ENCODE measurements at regions not wholly inside any gene's neighbourhood (a gene's known extent, or its start where the extent isn't known, plus 50 kb on each side); places are given as distances from the start of the nearest gene placed in this dataset.

- in situ Hi-C loops (cut with MboI; ENCODE audit: low pct_unique_long_range_greater_than_20kb, low sequenced_read_pairs, unreplicated experiment): no loop called here
- no peak for DNase-seq (ENCODE audit: low spot score)
- no peak for TF ChIP-seq CTCF (IDR thresholded peaks at IDR 0.05; ENCODE audit: extremely low read depth, insufficient read depth, missing control alignments)
Observed at GRCh38 chr4:24443200-24443599, 141.2 kb downstream of the DHX15 start.

GRCh38 chr4:24440765-24441164 is 143.6 kb downstream of the DHX15 start:
- no peak for DNase-seq (ENCODE audit: low spot score)
- in situ Hi-C loops (cut with MboI; ENCODE audit: low pct_unique_long_range_greater_than_20kb, low sequenced_read_pairs, unreplicated experiment): no loop called here
- TF ChIP-seq CTCF (IDR thresholded peaks at IDR 0.05; ENCODE audit: extremely low read depth, insufficient read depth, missing control alignments): no peak

GRCh38 chr4:24434241-24434640 is 150.1 kb downstream of the DHX15 start:
- in situ Hi-C loops (cut with MboI; ENCODE audit: low pct_unique_long_range_greater_than_20kb, low sequenced_read_pairs, unreplicated experiment): no loop called here

GRCh38 chr4:24433515-24434214 is 150.7 kb downstream of the DHX15 start:
- no peak for DNase-seq (ENCODE audit: low spot score)
- in situ Hi-C loops (cut with MboI; ENCODE audit: low pct_unique_long_range_greater_than_20kb, low sequenced_read_pairs, unreplicated experiment): no loop called here
- no peak for TF ChIP-seq CTCF (IDR thresholded peaks at IDR 0.05; ENCODE audit: extremely low read depth, insufficient read depth, missing control alignments)

More at GRCh38 chr4:24434241-24434640, 150.1 kb downstream of the DHX15 start:
- TF ChIP-seq CTCF (IDR thresholded peaks at IDR 0.05; ENCODE audit: extremely low read depth, insufficient read depth, missing control alignments): no peak
- DNase-seq (ENCODE audit: low spot score): no peak

- DNase-seq (ENCODE audit: low spot score): no peak
- in situ Hi-C loops (cut with MboI; ENCODE audit: low pct_unique_long_range_greater_than_20kb, low sequenced_read_pairs, unreplicated experiment): no loop called here
- TF ChIP-seq CTCF (IDR thresholded peaks at IDR 0.05; ENCODE audit: extremely low read depth, insufficient read depth, missing control alignments): no peak
Observed at GRCh38 chr4:24428850-24429249, 155.5 kb downstream of the DHX15 start.

- TF ChIP-seq CTCF (IDR thresholded peaks at IDR 0.05; ENCODE audit: extremely low read depth, insufficient read depth, missing control alignments): no peak
- DNase-seq (ENCODE audit: low spot score): no peak
- in situ Hi-C loops (cut with MboI; ENCODE audit: low pct_unique_long_range_greater_than_20kb, low sequenced_read_pairs, unreplicated experiment): no loop called here
Observed at GRCh38 chr4:24426557-24426956, 157.8 kb downstream of the DHX15 start.
